H1 (cell line): ENCODE measurements at regions not wholly inside any gene's neighbourhood (a gene's known extent, or its start where the extent isn't known, plus 50 kb on each side); places are given as distances from the start of the nearest gene placed in this dataset.

Experiments used
- CTCF ChIA-PET: fragments of 300-600 bp; sonication (Branson Sonifier 250); formaldehyde crosslinking; loops from one replicate; lab custom pipeline; 2021; ENCODE audit not compliant: partially characterized antibody; lab: Charles Lee
- POLR2A ChIA-PET: fragments of 300-600 bp; sonication (Branson Sonifier 250); formaldehyde crosslinking; loops from one replicate; lab custom pipeline; 2021; ENCODE audit warnings: inconsistent platforms; ENCODE audit not compliant: partially characterized antibody; lab: Charles Lee
- DNase-seq, 2 experiments: peaks; one replicate each; pipeline versions ENCODE4 v3.0.0 to v3.0.0-alpha.2; 2010 to 2022; ENCODE audit warnings: low spot score in 2 of 2, low read depth in 1 of 2, mixed read lengths in 1 of 2
- FAIRE-seq: peaks from 2 replicates; lab custom pipeline; 2011; peaks lifted over from hg19 to GRCh38; lab: Jason Lieb, UNC
- H2AFZ ChIP-seq: 2 replicates; pipeline ENCODE4 v1.8.1; 2012; ENCODE audit warnings: low read length, inconsistent platforms
- H2AK5ac ChIP-seq: 2 replicates; pipeline ENCODE4 v1.6.1; 2013; ENCODE audit warnings: low read depth, low read length
- H2BK120ac ChIP-seq: replicated peaks from 2 replicates; pipeline ENCODE3; 2013; ENCODE audit warnings: low read depth, low read length, inconsistent platforms
- H2BK12ac ChIP-seq: 2 replicates; pipeline ENCODE4 v1.6.1; 2013; ENCODE audit warnings: low read depth, low read length
- H2BK15ac ChIP-seq: 2 replicates; pipeline ENCODE4 v1.6.1; 2013; ENCODE audit warnings: low read length
- H2BK20ac ChIP-seq: 2 replicates; pipeline ENCODE4 v1.6.1; 2013; ENCODE audit warnings: low read length
- H2BK5ac ChIP-seq: 2 replicates; pipeline ENCODE4 v1.6.1; 2013; ENCODE audit warnings: low read depth, low read length
- H3K14ac ChIP-seq: 2 replicates; pipeline ENCODE4 v1.6.1; 2013; ENCODE audit warnings: inconsistent platforms; ENCODE audit not compliant: insufficient read length
- H3K18ac ChIP-seq: 2 replicates; pipeline ENCODE4 v1.6.1; 2013; ENCODE audit warnings: low read length; ENCODE audit errors: extremely low read depth
- H3K23ac ChIP-seq: 2 replicates; pipeline ENCODE4 v1.6.1; 2013; ENCODE audit warnings: inconsistent platforms; ENCODE audit not compliant: insufficient read length
- H3K23me2 ChIP-seq: 2 replicates; pipeline ENCODE4 v1.6.1; 2013; ENCODE audit warnings: low read depth, low read length
- H3K27ac ChIP-seq: 2 replicates; pipeline ENCODE4 v1.6.1; 2011; ENCODE audit warnings: low read depth, low read length, inconsistent platforms
- H3K27me3 ChIP-seq, 4 experiments: replicated peaks in 1 of 4; 1 replicate in 1 of 4; 2 replicates in 3 of 4; pipeline versions ENCODE4 v1.6.1 to v1.8.1; 2011 to 2013; ENCODE audit warnings: low read length in 3 of 4, mild to moderate bottlenecking in 3 of 4, inconsistent platforms in 2 of 4, mixed read lengths in 2 of 4, moderate library complexity in 1 of 4; ENCODE audit not compliant: control insufficient read depth in 3 of 4, insufficient read depth in 3 of 4; ENCODE audit errors: extremely low read depth in 1 of 4
- H3K36me3 ChIP-seq, 4 experiments: 2 replicates each; pipeline versions ENCODE4 v1.6.1 to v1.8.1; 2011 to 2013; ENCODE audit warnings: mild to moderate bottlenecking in 4 of 4, low read length in 3 of 4, moderate library complexity in 2 of 4, control low read depth in 1 of 4, inconsistent platforms in 1 of 4; ENCODE audit not compliant: insufficient read depth in 4 of 4, control insufficient read depth in 2 of 4
- H3K4ac ChIP-seq: replicated peaks from 2 replicates; pipeline ENCODE3; 2013; ENCODE audit warnings: low read length, low read depth, mixed read lengths, inconsistent platforms; ENCODE audit not compliant: insufficient read length
- H3K4me1 ChIP-seq, 4 experiments: replicated peaks in 1 of 4; 1 replicate in 1 of 4; 2 replicates in 3 of 4; pipeline versions ENCODE4 v1.6.1 to v1.8.1; 2011 to 2013; ENCODE audit warnings: low read length in 3 of 4, inconsistent platforms in 2 of 4, mixed read lengths in 1 of 4; ENCODE audit not compliant: insufficient read depth in 4 of 4, control insufficient read depth in 3 of 4
- H3K4me2 ChIP-seq, 2 experiments: 2 replicates each; pipeline versions ENCODE4 v1.6.1 to v1.8.1; 2011 to 2013; ENCODE audit warnings: low read depth in 2 of 2, low read length in 2 of 2, control low read depth in 1 of 2, inconsistent platforms in 1 of 2, mild to moderate bottlenecking in 1 of 2; ENCODE audit not compliant: insufficient read depth in 1 of 2
- H3K4me3 ChIP-seq, 4 experiments: fragments of 200-600, 300-600 bp in 1 of 4; sonication (generic), shearing (Covaris generic), sonication (Bioruptor Twin) in 1 of 4; 2 replicates each; pipeline versions ENCODE4 v1.5.1 to v1.8.1; 2011 to 2016; ENCODE audit warnings: low read length in 4 of 4, low read depth in 3 of 4, control low read depth in 2 of 4, inconsistent platforms in 2 of 4, mild to moderate bottlenecking in 2 of 4, mixed read lengths in 1 of 4, moderate library complexity in 1 of 4; ENCODE audit not compliant: insufficient read depth in 2 of 4; ENCODE audit errors: extremely low read depth in 1 of 4
- H3K56ac ChIP-seq: replicated peaks from 2 replicates; pipeline ENCODE3; 2013; ENCODE audit warnings: low read depth, mild to moderate bottlenecking, mixed read lengths, low read length, inconsistent platforms; ENCODE audit not compliant: insufficient read length
- H3K79me1 ChIP-seq: 2 replicates; pipeline ENCODE4 v1.6.1; 2013; ENCODE audit warnings: low read depth, low read length, control low read depth
- H3K79me2 ChIP-seq, 2 experiments: 2 replicates each; pipeline versions ENCODE4 v1.6.1 to v1.8.1; 2012 to 2013; ENCODE audit warnings: low read length in 2 of 2, mild to moderate bottlenecking in 2 of 2, inconsistent platforms in 1 of 2; ENCODE audit not compliant: insufficient read depth in 2 of 2, control insufficient read depth in 1 of 2
- H3K9ac ChIP-seq, 4 experiments: replicated peaks in 1 of 4; 1 replicate in 1 of 4; 2 replicates in 3 of 4; pipeline versions ENCODE4 v1.6.1 to v1.8.1; 2011 to 2013; ENCODE audit warnings: low read depth in 3 of 4, low read length in 3 of 4, control low read depth in 2 of 4, mild to moderate bottlenecking in 2 of 4, moderate library complexity in 2 of 4, inconsistent platforms in 1 of 4; ENCODE audit errors: extremely low read depth in 1 of 4
- H3K9me3 ChIP-seq, 2 experiments: 2 replicates each; pipeline versions ENCODE4 v1.6.1 to v1.8.1; 2012 to 2013; ENCODE audit warnings: mild to moderate bottlenecking in 2 of 2, moderate library complexity in 2 of 2, control low read depth in 1 of 2, inconsistent platforms in 1 of 2, low read depth in 1 of 2, low read length in 1 of 2, mixed read lengths in 1 of 2; ENCODE audit not compliant: insufficient read depth in 2 of 2
- H4K20me1 ChIP-seq, 2 experiments: replicated peaks in 1 of 2; 2 replicates each; pipeline versions ENCODE3 to v1.8.1; 2011 to 2013; ENCODE audit warnings: inconsistent platforms in 2 of 2, low read length in 2 of 2, mild to moderate bottlenecking in 1 of 2; ENCODE audit not compliant: insufficient read depth in 2 of 2, control insufficient read depth in 1 of 2
- H4K5ac ChIP-seq: 2 replicates; pipeline ENCODE4 v1.6.1; 2013; ENCODE audit warnings: low read length, low read depth, mixed read lengths, inconsistent platforms; ENCODE audit not compliant: insufficient read length
- H4K8ac ChIP-seq: 2 replicates; pipeline ENCODE4 v1.8.0; 2013; ENCODE audit warnings: mild to moderate bottlenecking, moderate library complexity, low read length, inconsistent platforms; ENCODE audit not compliant: insufficient read depth; ENCODE audit errors: extremely low read depth
- H4K91ac ChIP-seq: replicated peaks from 2 replicates; pipeline ENCODE3; 2013; ENCODE audit warnings: low read length, mixed read lengths, inconsistent platforms; ENCODE audit not compliant: insufficient read length
- BRCA1 ChIP-seq: IDR thresholded peaks from 2 replicates; pipeline ENCODE4 v1.6.1; 2012; ENCODE audit warnings: low read depth, low read length, improper control_type of control experiment
- CREB1 ChIP-seq: IDR thresholded peaks from 2 replicates; pipeline ENCODE4 v1.6.1; 2012; ENCODE audit warnings: inconsistent platforms
- SRF ChIP-seq: IDR thresholded peaks from 2 replicates; pipeline ENCODE4 v1.6.1; 2011; ENCODE audit warnings: mild to moderate bottlenecking, low read depth, low read length, moderate library complexity
- WGBS, 2 experiments: shearing (Covaris generic) in 1 of 2; methylation state at CpG; one replicate each; pipeline versions ENCODE4 v1.1.6 to v1.1.7; 2013 to 2015; ENCODE audit warnings: low lambda C conversion rate in 2 of 2, mixed read lengths in 2 of 2, inconsistent platforms in 1 of 2, low coverage in 1 of 2, missing lambda C conversion rate in 1 of 2; ENCODE audit not compliant: insufficient replicate concordance in 2 of 2, insufficient coverage in 1 of 2, insufficient read length in 1 of 2; ENCODE audit errors: extremely low coverage in 1 of 2, missing lambda C conversion rate in 1 of 2; 5-methylcytosine and 5-hydroxymethylcytosine counted together

- no peaks in the 10 kb centered on the region for H3K79me1 ChIP-seq
- POLR2A ChIA-PET, result interaction anchor here (0.5 kb wide), 1 partner anchor 232 kb away, joined by 4 read pairs; no protein-coding TSS in a partner anchor
- H3K4me2 ChIP-seq, result no peak overlapping the region
- FAIRE-seq (no peak), DNase-seq (no peak)
- no peak overlapping the region for H3K18ac ChIP-seq
- H2AK5ac ChIP-seq, result no peak overlapping the region
- H3K9ac ChIP-seq, result no peak overlapping the region
- H3K14ac ChIP-seq, result no peak overlapping the region
- H3K4ac ChIP-seq, result no peak overlapping the region
- no peaks in the 10 kb centered on the region for H4K20me1 ChIP-seq
- no peaks in the 10 kb centered on the region for H3K27me3 ChIP-seq
- H3K36me3 ChIP-seq, result no peaks in the 10 kb centered on the region
- no peak overlapping the region for H4K8ac ChIP-seq
- H4K5ac ChIP-seq, result no peak overlapping the region
- H2BK15ac ChIP-seq, result no peak overlapping the region
- 90% methylated on average over 1 of the region's 1 CpG; no CpG with 5 or more reads in 1 of the 2 experiments for WGBS, 2 experiments
- H3K23ac ChIP-seq, result no peak overlapping the region
- no peaks in the 10 kb centered on the region for H3K79me2 ChIP-seq
- no peaks in the 10 kb centered on the region for H3K23me2 ChIP-seq
- H3K9me3 ChIP-seq, result no peaks in the 10 kb centered on the region
- H2BK20ac ChIP-seq, result no peak overlapping the region
- no peaks in the 10 kb centered on the region for H3K4me1 ChIP-seq
- no peak overlapping the region for H3K27ac ChIP-seq
- 0 out of 2 replicates have a peak overlapping the region, but pooled peaks have one; percentile 13 for H2AFZ ChIP-seq
- no peak overlapping the region for H2BK12ac ChIP-seq
- no peak overlapping the region for H2BK120ac ChIP-seq
- no peak overlapping the region for H2BK5ac ChIP-seq
- no peak overlapping the region for H3K4me3 ChIP-seq
- H3K56ac ChIP-seq, result no peak overlapping the region
- H4K91ac ChIP-seq, result no peak overlapping the region
- CTCF ChIA-PET, result interaction anchor here (0.6 kb wide), 1 partner anchor 197 kb away, joined by 4 read pairs; no protein-coding TSS in a partner anchor
- no peak for TF ChIP-seq CREB1
- no peak for TF ChIP-seq BRCA1
- TF ChIP-seq SRF, result no peak
Observed at GRCh38 chr2:67012165-67012564, 385.0 kb upstream of the ETAA1 start.
